ENCODE measurements at regions not wholly inside any gene's neighbourhood (a gene's known extent, or its start where the extent isn't known, plus 50 kb on each side); places are given as distances from the start of the nearest gene placed in this dataset.

GRCh38 chr5:20102293-20102692 lies 114.3 kb upstream of the CDH18 start:
- ATAC-seq (ENCODE audit: low FRiP score): no peak
- no peak for TF ChIP-seq CTCF (IDR thresholded peaks at IDR 0.05)
- DNase-seq (ENCODE audit: low spot score): no peak

- ATAC-seq (ENCODE audit: low FRiP score) (no peak), DNase-seq (ENCODE audit: low spot score) (no peak)
- no peak for TF ChIP-seq CTCF (IDR thresholded peaks at IDR 0.05)
Measured at GRCh38 chr5:20098694-20099093, 110.7 kb upstream of the CDH18 start.

GRCh38 chr5:20088361-20088760 lies 100.4 kb upstream of the CDH18 start:
- ATAC-seq (ENCODE audit: low FRiP score): no peak
- DNase-seq (ENCODE audit: low spot score): no peak
- TF ChIP-seq CTCF (IDR thresholded peaks at IDR 0.05): no peak

- no peak for ATAC-seq (ENCODE audit: low FRiP score)
- no peak for DNase-seq (ENCODE audit: low spot score)
- TF ChIP-seq CTCF (IDR thresholded peaks at IDR 0.05): no peak
Measured at GRCh38 chr5:20087299-20087698, 99.3 kb upstream of the CDH18 start.

- DNase-seq (ENCODE audit: low spot score) (no peak), ATAC-seq (ENCODE audit: low FRiP score) (no peak)
- TF ChIP-seq CTCF (IDR thresholded peaks at IDR 0.05): no peak
Measured at GRCh38 chr5:20077186-20077585, 89.2 kb upstream of the CDH18 start.

GRCh38 chr5:20056933-20057332 lies 68.9 kb upstream of the CDH18 start:
- DNase-seq (ENCODE audit: low spot score) (no peak), ATAC-seq (ENCODE audit: low FRiP score) (no peak)
- TF ChIP-seq CTCF (IDR thresholded peaks at IDR 0.05): no peak

- TF ChIP-seq CTCF (IDR thresholded peaks at IDR 0.05): no peak
- no peak for DNase-seq (ENCODE audit: low spot score)
- ATAC-seq (ENCODE audit: low FRiP score): no peak
Measured at GRCh38 chr5:20055301-20055700, 67.3 kb upstream of the CDH18 start.
